Astrocyte of the cerebellum (primary cell): ENCODE measurements at regions not wholly inside any gene's neighbourhood (a gene's known extent, or its start where the extent isn't known, plus 50 kb on each side); places are given as distances from the start of the nearest gene placed in this dataset.

Source experiments
- DNase-seq: peaks from one replicate; pipeline ENCODE4 v3.0.0-alpha.2; 2011; ENCODE audit warnings: low read depth
- H3K4me3 ChIP-seq: 2 replicates; pipeline ENCODE4 v1.5.1; 2011; ENCODE audit warnings: mild to moderate bottlenecking, low read depth, low read length, moderate library complexity
- in situ Hi-C: cut with HindIII; loops from 2 replicates; pipeline ENCODE4 v1.10.0; 2017; ENCODE audit warnings: low sequenced_read_pairs
- TF ChIP-seq, protein P1 (sequence below): IDR thresholded peaks from 2 replicates; pipeline ENCODE4 v1.5.1; 2012; ENCODE audit warnings: low read length, low read depth, moderate library complexity, mild to moderate bottlenecking; ENCODE audit errors: missing control alignments

DNA sequence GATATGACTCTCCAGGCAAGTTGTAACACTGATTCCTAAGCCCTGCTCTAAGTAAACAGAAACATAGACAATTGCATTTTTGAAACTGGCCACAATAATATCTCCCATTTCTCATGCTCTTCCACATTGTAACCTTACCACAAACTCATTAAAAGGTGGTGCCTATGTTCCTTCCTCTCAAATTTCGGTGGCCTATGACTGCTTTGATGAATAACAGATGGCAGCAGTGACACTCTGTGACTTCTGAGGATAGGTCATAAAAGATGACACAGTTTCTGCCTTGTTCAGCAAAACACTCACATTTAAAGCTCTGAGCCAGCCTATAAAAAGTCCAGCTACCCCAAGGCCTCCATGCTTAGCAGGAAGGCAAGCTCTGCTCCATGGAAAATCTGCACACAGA is 195.2 kb downstream of the EFHB start:
- no peak overlapping the region for H3K4me3 ChIP-seq
- DNase-seq: no peak
- TF ChIP-seq, protein P1, sequence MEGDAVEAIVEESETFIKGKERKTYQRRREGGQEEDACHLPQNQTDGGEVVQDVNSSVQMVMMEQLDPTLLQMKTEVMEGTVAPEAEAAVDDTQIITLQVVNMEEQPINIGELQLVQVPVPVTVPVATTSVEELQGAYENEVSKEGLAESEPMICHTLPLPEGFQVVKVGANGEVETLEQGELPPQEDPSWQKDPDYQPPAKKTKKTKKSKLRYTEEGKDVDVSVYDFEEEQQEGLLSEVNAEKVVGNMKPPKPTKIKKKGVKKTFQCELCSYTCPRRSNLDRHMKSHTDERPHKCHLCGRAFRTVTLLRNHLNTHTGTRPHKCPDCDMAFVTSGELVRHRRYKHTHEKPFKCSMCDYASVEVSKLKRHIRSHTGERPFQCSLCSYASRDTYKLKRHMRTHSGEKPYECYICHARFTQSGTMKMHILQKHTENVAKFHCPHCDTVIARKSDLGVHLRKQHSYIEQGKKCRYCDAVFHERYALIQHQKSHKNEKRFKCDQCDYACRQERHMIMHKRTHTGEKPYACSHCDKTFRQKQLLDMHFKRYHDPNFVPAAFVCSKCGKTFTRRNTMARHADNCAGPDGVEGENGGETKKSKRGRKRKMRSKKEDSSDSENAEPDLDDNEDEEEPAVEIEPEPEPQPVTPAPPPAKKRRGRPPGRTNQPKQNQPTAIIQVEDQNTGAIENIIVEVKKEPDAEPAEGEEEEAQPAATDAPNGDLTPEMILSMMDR: no peak
- in situ Hi-C loops: no loop called here

DNA sequence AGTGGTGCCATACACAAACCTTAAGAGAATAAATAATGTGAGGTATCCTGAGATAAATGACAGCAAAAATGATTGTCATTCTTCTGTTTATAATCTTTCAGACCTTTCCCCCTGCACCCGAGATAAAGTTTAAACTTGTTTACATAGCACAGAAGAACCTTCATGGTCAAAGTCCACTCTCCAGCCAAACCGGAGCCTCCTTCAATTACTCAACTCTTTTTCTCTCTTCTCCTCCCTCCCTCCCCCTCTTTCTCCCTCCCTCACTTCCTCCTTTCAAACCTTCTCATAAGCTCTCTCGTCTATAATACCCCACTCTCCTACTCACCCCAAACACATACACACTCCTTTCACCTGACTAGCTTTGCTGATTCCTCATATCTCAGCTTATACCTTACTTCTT is 198.9 kb downstream of the EFHB start:
- in situ Hi-C loops: no loop called here
- DNase-seq: no peak
- no peak overlapping the region for H3K4me3 ChIP-seq
- TF ChIP-seq, protein P1: no peak

DNA sequence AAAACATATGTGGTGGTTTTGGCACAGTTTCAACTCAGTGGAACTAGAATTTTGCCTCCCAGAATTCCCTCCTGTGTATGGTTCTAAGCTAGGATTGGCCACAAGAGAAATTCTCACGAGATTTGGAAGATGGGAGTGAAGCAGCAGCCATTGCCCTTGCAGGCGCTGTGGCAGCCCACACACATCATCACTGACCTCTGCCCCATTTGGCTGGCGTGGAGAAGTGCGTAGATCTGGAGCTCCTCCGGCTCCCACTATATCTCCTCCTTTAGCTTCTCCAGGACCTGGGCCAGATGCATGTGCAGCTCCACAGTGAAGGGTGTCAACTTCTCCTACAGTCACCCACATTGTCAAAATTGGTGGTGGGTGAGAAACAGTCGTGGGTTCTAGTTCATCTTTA is 199.6 kb downstream of the EFHB start:
- no peak overlapping the region for H3K4me3 ChIP-seq
- no peak for DNase-seq
- in situ Hi-C loops: no loop called here
- TF ChIP-seq, protein P1: no peak

DNA sequence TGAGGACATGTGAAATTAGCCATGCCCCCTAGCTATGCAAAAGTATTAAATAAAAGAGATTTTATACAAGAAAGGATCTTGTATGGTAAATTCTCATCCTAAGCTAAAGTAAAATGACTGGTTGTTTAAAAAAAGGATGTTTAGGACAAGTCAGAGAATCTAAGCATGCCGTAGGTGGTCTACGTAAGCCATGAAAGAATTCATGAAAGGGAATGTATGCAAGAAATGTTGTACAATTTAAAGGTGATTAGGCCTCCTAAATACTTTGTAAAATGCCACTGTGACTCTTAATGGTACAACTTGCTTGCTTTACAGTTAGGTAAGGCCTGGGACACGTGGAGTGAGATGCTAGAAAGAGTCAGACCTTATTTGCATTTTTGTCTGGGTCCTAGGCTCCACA is 209.0 kb downstream of the EFHB start:
- DNase-seq: no peak
- in situ Hi-C loops: no loop called here
- no peak overlapping the region for H3K4me3 ChIP-seq
- TF ChIP-seq, protein P1: no peak

DNA sequence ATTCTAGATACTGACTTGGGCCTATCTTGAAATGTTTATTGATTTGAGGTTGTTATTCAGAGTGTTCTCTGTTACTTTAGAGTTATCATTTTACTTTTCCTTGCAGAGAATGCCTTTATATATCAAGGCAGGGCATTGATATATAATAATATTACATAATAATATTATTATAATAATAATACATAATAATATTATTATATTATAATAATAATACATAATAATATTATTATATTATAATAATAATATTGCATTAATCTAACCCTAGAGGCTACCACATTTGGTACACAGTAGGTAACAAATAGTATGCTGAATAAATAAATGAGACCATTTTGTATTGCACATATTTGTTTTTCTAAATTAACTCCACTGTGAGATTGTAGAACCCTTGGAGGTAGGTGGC is 216.3 kb downstream of the EFHB start:
- in situ Hi-C loops: no loop called here
- DNase-seq: no peak
- TF ChIP-seq, protein P1: no peak
- H3K4me3 ChIP-seq: no peak overlapping the region

DNA sequence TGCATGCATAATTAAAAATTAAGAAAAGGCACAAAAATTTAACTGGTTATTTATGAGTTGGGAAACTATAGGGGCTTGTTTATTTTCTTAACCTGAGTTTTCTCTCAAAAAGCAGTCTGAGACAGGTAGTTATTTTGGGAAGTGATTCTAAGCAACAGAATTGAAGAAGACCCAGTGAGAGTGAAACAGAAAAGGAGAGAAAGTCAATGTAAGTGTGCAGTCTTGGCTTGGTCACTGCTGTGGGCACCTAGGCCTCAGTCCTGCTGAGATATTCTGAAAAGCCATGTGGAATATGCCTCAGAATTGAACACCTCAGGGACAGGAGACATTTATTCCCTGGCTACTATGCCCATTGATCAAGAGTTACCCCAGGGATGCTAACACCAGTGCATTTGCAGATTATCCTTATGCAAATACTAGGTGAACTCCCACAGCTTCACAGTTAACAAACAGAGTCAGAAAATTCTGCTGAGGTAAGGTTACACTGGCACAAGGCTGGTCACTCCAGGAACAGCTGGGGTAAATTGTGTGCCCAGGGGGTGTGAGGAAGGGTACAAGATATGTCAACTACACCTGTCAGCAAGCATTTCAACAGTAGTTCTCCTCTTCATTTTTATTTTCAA is 222.7 kb downstream of the EFHB start:
- in situ Hi-C loops: no loop called here
- no peak for DNase-seq
- H3K4me3 ChIP-seq: no peak overlapping the region
- TF ChIP-seq, protein P1: no peak
